ENCODE measurements at regions not wholly inside any gene's neighbourhood (a gene's known extent, or its start where the extent isn't known, plus 50 kb on each side); places are given as distances from the start of the nearest gene placed in this dataset.

GRCh38 chr16:47966325-47966724, 189.5 kb downstream of the ABCC12 start (continued):
- no peak for TF ChIP-seq CHD7 (IDR thresholded peaks at IDR 0.05; ENCODE audit: insufficient replicate concordance, low read length)
- no peak for TF ChIP-seq EGR1 (IDR thresholded peaks at IDR 0.05; ENCODE audit: borderline replicate concordance, low read depth, low read length)
- TF ChIP-seq MAX (IDR thresholded peaks at IDR 0.05), result no peak
- no peak for TF ChIP-seq RNF2 (IDR thresholded peaks at IDR 0.05; ENCODE audit: borderline replicate concordance, low read depth, low read length, missing control alignments, poor library complexity, severe bottlenecking)
- TF ChIP-seq HDAC6 (IDR thresholded peaks at IDR 0.05; ENCODE audit: low read depth, low read length), result no peak
- no peak for TF ChIP-seq ZNF274 (IDR thresholded peaks at IDR 0.05; ENCODE audit: borderline replicate concordance, extremely low read depth, low read length)
- no peak for TF ChIP-seq HDAC2 (IDR thresholded peaks at IDR 0.05; ENCODE audit: borderline replicate concordance in 1 of 2, low read depth in 2 of 2, low read length in 2 of 2)
- no peak for TF ChIP-seq GABPA (IDR thresholded peaks at IDR 0.05; ENCODE audit: borderline replicate concordance, insufficient read depth, low read length)
- TF ChIP-seq SRF (IDR thresholded peaks at IDR 0.05; ENCODE audit: low read depth, low read length), result no peak
- TF ChIP-seq MAFK (IDR thresholded peaks at IDR 0.05; ENCODE audit: low read depth, low read length), result no peak
- no peak for TF ChIP-seq SP2 (IDR thresholded peaks at IDR 0.05; ENCODE audit: low read length)
- TF ChIP-seq SIX5 (IDR thresholded peaks at IDR 0.05; ENCODE audit: low read depth, low read length), result no peak
